HFFc6 (cell line): ENCODE measurements at regions not wholly inside any gene's neighbourhood (a gene's known extent, or its start where the extent isn't known, plus 50 kb on each side); places are given as distances from the start of the nearest gene placed in this dataset.

Experiments
- DNase-seq: peaks from one replicate; pipeline ENCODE4 v3.0.0-alpha.2; 2018
- H3K27ac Mint-ChIP-seq: 2 replicates; pipeline ENCODE4 v1.8.0; 2020; ENCODE audit warnings: mild to moderate bottlenecking, mixed read lengths
- H3K27me3 Mint-ChIP-seq: 2 replicates; pipeline ENCODE4 v1.8.0; 2021; ENCODE audit warnings: mild to moderate bottlenecking, moderate library complexity, mixed read lengths; ENCODE audit not compliant: insufficient read depth
- H3K36me3 Mint-ChIP-seq: 2 replicates; pipeline ENCODE4 v1.8.0; 2021; ENCODE audit warnings: low read depth, mixed read lengths
- H3K4me1 Mint-ChIP-seq: 2 replicates; pipeline ENCODE4 v1.8.0; 2020; ENCODE audit warnings: low read depth, mixed read lengths
- H3K4me3 Mint-ChIP-seq: 2 replicates; pipeline ENCODE4 v1.8.0; 2020; ENCODE audit warnings: mild to moderate bottlenecking, moderate library complexity, mixed read lengths
- H3K9me3 Mint-ChIP-seq: 2 replicates; pipeline ENCODE4 v1.8.0; 2020; ENCODE audit warnings: mild to moderate bottlenecking, mixed read lengths
- CTCF ChIP-seq: fragments of 200-600 bp; sonication (generic); IDR thresholded peaks from 2 replicates; pipeline ENCODE4 v1.5.0; 2021; ENCODE audit warnings: antibody characterized with exemption, mild to moderate bottlenecking

GRCh38 chr9:11414241-11414640, 801.4 kb upstream of the PTPRD start:
- no peaks in the 10 kb centered on the region; the same call in 1 of the 2 replicates for H3K27me3 Mint-ChIP-seq
- TF ChIP-seq CTCF = no peak
- no peak overlapping the region for H3K27ac Mint-ChIP-seq
- no peak overlapping the region for H3K4me3 Mint-ChIP-seq
- H3K4me1 Mint-ChIP-seq = no peaks in the 10 kb centered on the region
- H3K36me3 Mint-ChIP-seq = no peaks in the 10 kb centered on the region
- no peak for DNase-seq
- H3K9me3 Mint-ChIP-seq = no peaks in the 10 kb centered on the region; the same call in none of the 2 replicates

DNA sequence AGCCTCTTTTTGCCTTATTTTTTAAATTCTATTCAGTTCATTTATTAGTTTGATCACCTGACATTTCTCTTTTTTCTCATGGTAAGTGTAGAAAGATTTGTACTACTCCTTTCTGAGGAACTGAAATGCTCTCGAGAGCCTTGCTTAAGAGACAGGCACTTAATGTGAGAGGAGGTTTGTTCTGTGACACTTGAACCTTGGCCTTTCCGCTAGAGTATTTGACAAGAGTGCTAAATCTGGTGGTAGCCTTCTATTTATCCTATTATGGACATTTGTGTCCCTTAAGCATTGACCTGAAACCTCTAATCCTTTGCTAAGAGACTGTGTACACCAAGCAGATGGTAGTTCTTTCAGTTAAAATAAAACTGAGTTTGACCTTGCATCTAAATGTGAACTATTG, 805.0 kb upstream of the PTPRD start:
- Mint-ChIP-seq H3K9me3 (peaks cover 13% of the 10 kb centered on the region), H3K27me3 (no peaks in the 10 kb centered on the region; the same call in 1 of the 2 replicates), H3K4me3 (no peak overlapping the region), H3K36me3 (no peaks in the 10 kb centered on the region), H3K27ac (no peak overlapping the region), H3K4me1 (no peaks in the 10 kb centered on the region)
- no peak for TF ChIP-seq CTCF
- no peak for DNase-seq

GRCh38 chr9:11431490-11431889, 818.7 kb upstream of the PTPRD start:
- H3K36me3 Mint-ChIP-seq = no peaks in the 10 kb centered on the region
- no peaks in the 10 kb centered on the region for H3K4me1 Mint-ChIP-seq
- H3K4me3 Mint-ChIP-seq = no peak overlapping the region
- no peak overlapping the region for H3K27ac Mint-ChIP-seq
- TF ChIP-seq CTCF = no peak
- H3K9me3 Mint-ChIP-seq = peaks cover 28% of the 10 kb centered on the region
- no peak for DNase-seq
- no peaks in the 10 kb centered on the region for H3K27me3 Mint-ChIP-seq

GRCh38 chr9:11432361-11432760, 819.6 kb upstream of the PTPRD start:
- Mint-ChIP-seq H3K27me3 (no peaks in the 10 kb centered on the region), H3K4me3 (no peak overlapping the region), H3K4me1 (no peaks in the 10 kb centered on the region), H3K27ac (no peak overlapping the region), H3K36me3 (no peaks in the 10 kb centered on the region), H3K9me3 (peaks cover 26% of the 10 kb centered on the region)
- no peak for DNase-seq
- no peak for TF ChIP-seq CTCF

DNA sequence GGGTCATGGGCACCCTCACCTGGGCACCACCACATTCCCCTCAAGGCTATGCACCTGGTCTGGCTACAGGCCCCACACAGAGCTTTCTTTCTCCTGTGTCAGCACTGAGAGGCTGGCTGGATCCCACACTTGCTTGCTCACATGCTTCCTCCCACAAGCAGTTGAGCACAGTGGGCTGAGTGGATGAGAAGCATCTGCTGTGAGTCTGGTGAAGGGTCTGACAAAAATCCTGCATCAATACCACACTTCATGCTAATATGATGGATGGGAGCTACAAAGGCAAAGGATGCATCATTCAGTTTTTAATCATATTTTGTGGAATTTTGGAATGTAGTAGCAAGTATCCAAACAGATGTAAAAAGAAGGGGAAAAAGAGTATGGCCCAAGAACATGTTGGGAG, 830.8 kb upstream of the PTPRD start:
- DNase-seq = no peak
- H3K4me1 Mint-ChIP-seq = no peaks in the 10 kb centered on the region
- H3K9me3 Mint-ChIP-seq = peaks cover 47% of the 10 kb centered on the region
- no peak overlapping the region for H3K4me3 Mint-ChIP-seq
- no peak for TF ChIP-seq CTCF
- H3K27ac Mint-ChIP-seq = no peak overlapping the region
- H3K36me3 Mint-ChIP-seq = no peaks in the 10 kb centered on the region
- no peaks in the 10 kb centered on the region for H3K27me3 Mint-ChIP-seq
